ENCODE measurements at regions not wholly inside any gene's neighbourhood (a gene's known extent, or its start where the extent isn't known, plus 50 kb on each side); places are given as distances from the start of the nearest gene placed in this dataset.

DNA sequence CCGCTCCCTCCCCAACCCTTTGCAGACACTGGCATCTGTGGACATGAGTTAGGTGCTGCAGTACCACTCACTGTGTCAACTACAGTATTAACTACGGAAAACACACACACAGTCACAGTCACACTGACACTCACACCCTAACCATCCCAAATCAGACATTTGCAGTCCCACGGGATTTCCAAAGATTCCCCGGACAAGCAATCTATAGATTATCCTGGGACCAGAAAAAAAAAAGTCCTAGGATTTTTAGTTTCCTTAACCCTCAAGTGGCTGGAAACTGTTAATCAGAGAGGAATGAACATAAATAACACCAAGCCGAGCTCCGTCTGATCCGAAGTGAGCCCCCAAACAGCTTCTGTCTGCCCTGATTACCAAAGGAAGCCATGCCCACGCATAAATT lies 81.9 kb upstream of the DHRSX start:
- TF ChIP-seq, protein P1, sequence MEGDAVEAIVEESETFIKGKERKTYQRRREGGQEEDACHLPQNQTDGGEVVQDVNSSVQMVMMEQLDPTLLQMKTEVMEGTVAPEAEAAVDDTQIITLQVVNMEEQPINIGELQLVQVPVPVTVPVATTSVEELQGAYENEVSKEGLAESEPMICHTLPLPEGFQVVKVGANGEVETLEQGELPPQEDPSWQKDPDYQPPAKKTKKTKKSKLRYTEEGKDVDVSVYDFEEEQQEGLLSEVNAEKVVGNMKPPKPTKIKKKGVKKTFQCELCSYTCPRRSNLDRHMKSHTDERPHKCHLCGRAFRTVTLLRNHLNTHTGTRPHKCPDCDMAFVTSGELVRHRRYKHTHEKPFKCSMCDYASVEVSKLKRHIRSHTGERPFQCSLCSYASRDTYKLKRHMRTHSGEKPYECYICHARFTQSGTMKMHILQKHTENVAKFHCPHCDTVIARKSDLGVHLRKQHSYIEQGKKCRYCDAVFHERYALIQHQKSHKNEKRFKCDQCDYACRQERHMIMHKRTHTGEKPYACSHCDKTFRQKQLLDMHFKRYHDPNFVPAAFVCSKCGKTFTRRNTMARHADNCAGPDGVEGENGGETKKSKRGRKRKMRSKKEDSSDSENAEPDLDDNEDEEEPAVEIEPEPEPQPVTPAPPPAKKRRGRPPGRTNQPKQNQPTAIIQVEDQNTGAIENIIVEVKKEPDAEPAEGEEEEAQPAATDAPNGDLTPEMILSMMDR (optimal IDR thresholded peaks at IDR 0.05 in 1 of 3, IDR thresholded peaks at IDR 0.05 in 1 of 3, conservative IDR thresholded peaks at IDR 0.05 in 1 of 3; ENCODE audit: extremely low read depth in 1 of 3, insufficient read depth in 2 of 3, low read length in 3 of 3) = no peak
- TF ChIP-seq EZH2 (IDR thresholded peaks at IDR 0.05; ENCODE audit: low read length) = no peak

All from keratinocyte (primary cell).